HFF-Myc (cell line): ENCODE measurements at regions not wholly inside any gene's neighbourhood (a gene's known extent, or its start where the extent isn't known, plus 50 kb on each side); places are given as distances from the start of the nearest gene placed in this dataset.
A peak's percentile ranks its signal among the peaks of the same experiment; 100 is the strongest.

Source experiments
- DNase-seq: peaks from one replicate; pipeline ENCODE4 v3.0.0-alpha.2; 2011; ENCODE audit warnings: low read depth; ENCODE audit errors: extremely low read depth
- H3K4me3 ChIP-seq: replicated peaks from 2 replicates; pipeline ENCODE4 v1.5.1; 2011; ENCODE audit warnings: low read depth, mild to moderate bottlenecking, control low read depth, low read length
- TF ChIP-seq, protein P1 (sequence below): IDR thresholded peaks from 2 replicates; pipeline ENCODE4 v1.5.1; 2012; ENCODE audit warnings: mild to moderate bottlenecking, low read depth, low read length, control low read depth; ENCODE audit errors: missing control alignments

DNA sequence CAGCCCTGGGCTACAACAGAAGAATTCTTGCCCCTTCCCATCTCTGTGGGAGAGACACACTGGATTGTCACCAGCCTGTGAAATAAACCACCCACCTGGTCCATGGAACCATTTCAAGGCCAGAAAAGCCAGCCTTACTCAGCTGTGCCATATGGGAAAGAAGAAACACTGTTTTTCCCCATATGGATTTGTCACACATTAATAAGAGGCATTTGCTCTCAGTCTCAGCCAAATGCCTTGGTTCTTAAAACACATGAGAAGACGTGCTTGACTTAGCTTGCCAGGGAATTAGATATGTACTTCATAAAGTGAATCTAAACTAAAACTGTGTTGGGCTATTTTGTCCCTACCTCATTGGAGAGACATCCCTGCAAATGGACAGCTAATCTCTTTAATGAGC lies 308.6 kb upstream of the TNP1 start:
- no peak overlapping the region for H3K4me3 ChIP-seq
- TF ChIP-seq, protein P1, sequence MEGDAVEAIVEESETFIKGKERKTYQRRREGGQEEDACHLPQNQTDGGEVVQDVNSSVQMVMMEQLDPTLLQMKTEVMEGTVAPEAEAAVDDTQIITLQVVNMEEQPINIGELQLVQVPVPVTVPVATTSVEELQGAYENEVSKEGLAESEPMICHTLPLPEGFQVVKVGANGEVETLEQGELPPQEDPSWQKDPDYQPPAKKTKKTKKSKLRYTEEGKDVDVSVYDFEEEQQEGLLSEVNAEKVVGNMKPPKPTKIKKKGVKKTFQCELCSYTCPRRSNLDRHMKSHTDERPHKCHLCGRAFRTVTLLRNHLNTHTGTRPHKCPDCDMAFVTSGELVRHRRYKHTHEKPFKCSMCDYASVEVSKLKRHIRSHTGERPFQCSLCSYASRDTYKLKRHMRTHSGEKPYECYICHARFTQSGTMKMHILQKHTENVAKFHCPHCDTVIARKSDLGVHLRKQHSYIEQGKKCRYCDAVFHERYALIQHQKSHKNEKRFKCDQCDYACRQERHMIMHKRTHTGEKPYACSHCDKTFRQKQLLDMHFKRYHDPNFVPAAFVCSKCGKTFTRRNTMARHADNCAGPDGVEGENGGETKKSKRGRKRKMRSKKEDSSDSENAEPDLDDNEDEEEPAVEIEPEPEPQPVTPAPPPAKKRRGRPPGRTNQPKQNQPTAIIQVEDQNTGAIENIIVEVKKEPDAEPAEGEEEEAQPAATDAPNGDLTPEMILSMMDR: no peak
- DNase-seq: no peak

DNA sequence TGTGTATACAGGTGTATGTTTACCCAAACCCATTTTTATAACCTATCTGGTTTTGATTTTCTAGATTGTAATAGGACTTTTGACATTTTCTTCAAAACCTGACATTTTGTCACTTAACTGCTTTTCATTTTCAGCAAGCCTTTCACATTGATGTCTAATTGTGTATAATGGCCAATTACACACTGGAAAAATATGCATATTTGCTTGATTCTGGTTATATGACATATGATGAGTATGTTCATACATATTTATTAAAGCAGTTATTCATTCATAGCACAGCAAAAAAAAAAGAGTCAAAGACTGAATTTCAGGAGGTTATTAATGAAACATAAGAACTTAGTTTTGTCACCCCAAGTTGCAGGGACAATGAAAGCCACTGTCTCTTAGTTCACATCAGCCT lies 307.7 kb upstream of the TNP1 start:
- TF ChIP-seq, protein P1: no peak
- no peak for DNase-seq
- no peak overlapping the region for H3K4me3 ChIP-seq

DNA sequence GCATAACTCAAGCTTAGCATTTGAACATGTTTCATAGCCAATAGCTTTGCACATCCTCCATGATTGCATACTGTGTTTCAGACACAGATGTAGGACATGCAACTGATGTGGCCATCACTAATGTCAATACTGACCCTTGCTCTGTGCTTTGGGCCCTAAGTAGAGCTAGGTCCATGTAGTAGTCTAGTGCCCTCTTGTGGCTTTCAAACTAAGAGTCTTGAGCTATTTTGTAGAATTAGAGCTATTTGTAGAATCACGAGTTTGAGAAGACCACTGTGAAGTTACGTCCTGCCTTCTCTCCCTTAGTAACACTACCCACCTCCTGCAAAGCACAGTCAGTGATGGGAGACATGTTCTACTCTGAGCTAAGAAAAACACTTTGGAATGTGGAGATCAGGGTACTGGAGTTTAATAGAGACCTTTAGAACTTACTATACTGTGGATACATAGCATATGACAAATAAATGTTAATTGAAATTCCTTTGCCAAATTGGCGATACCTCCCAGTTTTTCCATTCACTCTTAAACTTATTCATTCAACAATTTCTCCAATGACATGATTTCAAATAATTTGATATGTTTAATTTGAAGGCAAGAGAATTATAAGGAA lies 306.5 kb upstream of the TNP1 start:
- H3K4me3 ChIP-seq: no peak overlapping the region
- TF ChIP-seq, protein P1: peak; percentile 49
- peak; percentile 25 for DNase-seq

DNA sequence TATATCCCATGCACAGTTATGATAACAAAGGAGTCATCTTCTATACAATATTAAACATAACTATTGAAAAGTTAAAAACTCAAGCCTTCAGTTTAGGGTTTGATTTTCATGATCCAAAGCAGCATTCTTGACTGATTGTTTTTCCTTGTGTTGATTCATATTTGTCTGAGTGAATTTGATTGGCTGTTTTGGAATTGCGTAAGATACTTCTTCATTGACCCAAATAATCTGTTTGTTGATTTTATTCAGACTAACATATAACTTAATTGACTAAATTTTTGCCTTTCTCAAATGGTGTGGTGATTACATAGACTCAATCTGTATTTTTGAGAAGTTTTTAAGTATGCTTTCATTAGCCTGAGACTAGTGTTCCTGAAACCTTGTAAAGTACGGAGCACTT lies 305.7 kb upstream of the TNP1 start:
- TF ChIP-seq, protein P1: no peak
- H3K4me3 ChIP-seq: no peak overlapping the region
- no peak for DNase-seq

DNA sequence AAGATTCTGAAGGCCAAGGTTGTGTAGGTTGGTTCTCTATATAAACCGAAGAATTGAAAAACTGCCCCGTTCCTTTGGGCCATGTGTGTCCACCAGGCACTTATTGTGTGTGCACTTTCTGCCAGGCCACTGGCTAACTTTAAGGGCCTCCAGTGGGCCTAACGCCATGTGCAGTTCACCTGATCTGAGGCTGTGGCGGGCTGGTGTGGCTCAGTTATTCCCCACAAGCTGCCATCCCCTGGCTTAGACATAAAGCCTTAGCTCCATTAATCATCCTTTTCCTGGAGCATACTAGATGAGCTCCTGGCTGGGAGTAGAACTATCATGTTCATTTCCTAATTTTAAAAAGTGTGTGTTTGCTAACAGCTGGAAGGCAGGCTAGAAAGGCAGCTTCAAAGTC lies 304.1 kb upstream of the TNP1 start:
- DNase-seq: no peak
- TF ChIP-seq, protein P1: no peak
- H3K4me3 ChIP-seq: no peak overlapping the region

DNA sequence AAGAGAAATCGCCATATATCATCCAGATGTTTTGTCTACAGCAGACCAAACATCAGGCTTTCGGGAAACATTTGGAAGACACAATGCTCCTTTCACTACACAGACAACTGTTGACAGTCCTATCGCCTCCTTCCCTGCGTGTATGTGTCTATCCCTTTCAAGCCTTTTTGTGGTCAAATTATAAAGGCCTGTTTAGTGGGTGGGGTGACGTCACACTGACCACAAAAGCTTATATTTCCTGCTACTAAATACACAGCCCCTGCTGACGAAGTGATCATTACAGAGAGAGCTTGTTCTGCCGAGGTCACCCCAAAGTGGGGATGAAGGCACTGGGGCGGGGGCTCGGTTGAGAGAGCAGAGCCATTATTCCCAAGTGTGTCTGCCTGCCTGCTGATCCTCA lies 302.7 kb upstream of the TNP1 start:
- H3K4me3 ChIP-seq: no peak overlapping the region
- TF ChIP-seq, protein P1: no peak
- peak; percentile 84 for DNase-seq
